A673 (cell line): ENCODE measurements at regions not wholly inside any gene's neighbourhood (a gene's known extent, or its start where the extent isn't known, plus 50 kb on each side); places are given as distances from the start of the nearest gene placed in this dataset.

ENCODE experiments used
- BruUV-seq: library from RNA; stranded (reverse); fragments of 400-500 nt; replicated peaks from 2 replicates; lab custom pipeline; 2021; lab: Mats Ljungman, UMichigan
- CTCF ChIA-PET: fragments of 300-600 bp; sonication (Branson Sonifier 250); formaldehyde crosslinking; loops from one replicate; lab custom pipeline; 2022; ENCODE audit warnings: antibody characterized with exemption; lab: Charles Lee
- POLR2A ChIA-PET: fragments of 300-600 bp; sonication (Branson Sonifier 250); formaldehyde crosslinking; loops from one replicate; lab custom pipeline; 2022; ENCODE audit warnings: antibody characterized with exemption; ENCODE audit not compliant: low non-redundant PET; lab: Charles Lee
- DNase-seq: peaks from one replicate; pipeline ENCODE4 v3.0.0-alpha.2; 2015; ENCODE audit warnings: low spot score
- H3K27ac ChIP-seq: fragments of 200-600 bp; sonication (generic); 2 replicates; pipeline ENCODE4 v1.5.1; 2016; ENCODE audit warnings: mixed run types, low read depth, mild to moderate bottlenecking, mixed read lengths, antibody characterized with exemption, low read length; ENCODE audit not compliant: poor library complexity, severe bottlenecking
- H3K27me3 ChIP-seq: fragments of 200-600 bp; sonication (generic); replicated peaks from 2 replicates; pipeline ENCODE4 v1.6.1; 2017; ENCODE audit warnings: mixed run types, low read depth, mild to moderate bottlenecking, mixed read lengths, antibody characterized with exemption, low read length; ENCODE audit not compliant: insufficient read depth, poor library complexity
- H3K36me3 ChIP-seq: fragments of 200-600 bp; sonication (generic); 2 replicates; pipeline ENCODE4 v1.6.1; 2016; ENCODE audit warnings: mixed run types, mild to moderate bottlenecking, mixed read lengths, antibody characterized with exemption, low read length; ENCODE audit not compliant: insufficient read depth, poor library complexity, severe bottlenecking
- H3K4me1 ChIP-seq: fragments of 200-600 bp; sonication (generic); 2 replicates; pipeline ENCODE4 v1.6.1; 2017; ENCODE audit warnings: mixed run types, mild to moderate bottlenecking, mixed read lengths, antibody characterized with exemption, low read length; ENCODE audit not compliant: insufficient read depth, poor library complexity, severe bottlenecking
- H3K4me3 ChIP-seq: fragments of 200-600 bp; sonication (generic); 2 replicates; pipeline ENCODE4 v1.5.1; 2016; ENCODE audit warnings: low read depth, mixed run types, mild to moderate bottlenecking, mixed read lengths, low read length; ENCODE audit not compliant: poor library complexity, severe bottlenecking
- H3K9me3 ChIP-seq: fragments of 200-600 bp; sonication (generic); 2 replicates; pipeline ENCODE4 v1.6.1; 2016; ENCODE audit warnings: mixed run types, low read depth, mild to moderate bottlenecking, mixed read lengths, antibody characterized with exemption, low read length; ENCODE audit not compliant: poor library complexity, severe bottlenecking
- EZH2 ChIP-seq: fragments of 200-600 bp; sonication (generic); IDR thresholded peaks from 2 replicates; pipeline ENCODE4 v1.6.1; 2017; ENCODE audit warnings: borderline replicate concordance, low read depth, mild to moderate bottlenecking, mixed read lengths, antibody characterized with exemption, low read length; ENCODE audit not compliant: poor library complexity, severe bottlenecking
- intact Hi-C: fragments of 100-400 bp; cut with micrococcal nuclease; formaldehyde crosslinking; loops from one replicate; pipeline ENCODE4 v1.10.0; 2022; ENCODE audit not compliant: unreplicated experiment
- TF ChIP-seq, protein P1 (sequence below): fragments of 300-800, 200-600 bp; sonication (generic); conservative IDR thresholded peaks from 2 replicates; pipeline ENCODE4 v1.5.1; 2017; ENCODE audit warnings: low read depth, mild to moderate bottlenecking, antibody characterized with exemption, low read length, moderate library complexity, mixed read lengths

DNA sequence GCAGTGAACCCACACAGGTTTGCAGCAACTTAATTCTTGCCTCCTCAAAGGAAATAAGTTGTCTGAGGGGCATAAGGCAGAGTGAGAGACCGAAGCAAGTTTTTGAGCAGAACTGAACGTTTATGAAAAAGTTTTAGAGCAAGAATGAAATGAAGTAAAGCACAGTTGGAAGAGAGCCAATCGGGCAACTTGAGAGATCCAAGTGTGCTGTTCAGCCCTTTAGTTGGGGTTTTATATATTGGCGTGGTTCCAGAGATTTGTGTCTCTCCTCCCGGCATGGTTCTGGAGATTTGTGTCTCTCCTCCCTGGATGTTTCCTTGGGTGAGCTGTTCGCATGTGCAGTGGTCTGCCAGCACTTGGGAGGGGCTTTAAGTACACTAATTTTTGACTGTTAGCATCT lies 141.4 kb upstream of the DGKB start:
- no peak for TF ChIP-seq EZH2
- TF ChIP-seq, protein P1, sequence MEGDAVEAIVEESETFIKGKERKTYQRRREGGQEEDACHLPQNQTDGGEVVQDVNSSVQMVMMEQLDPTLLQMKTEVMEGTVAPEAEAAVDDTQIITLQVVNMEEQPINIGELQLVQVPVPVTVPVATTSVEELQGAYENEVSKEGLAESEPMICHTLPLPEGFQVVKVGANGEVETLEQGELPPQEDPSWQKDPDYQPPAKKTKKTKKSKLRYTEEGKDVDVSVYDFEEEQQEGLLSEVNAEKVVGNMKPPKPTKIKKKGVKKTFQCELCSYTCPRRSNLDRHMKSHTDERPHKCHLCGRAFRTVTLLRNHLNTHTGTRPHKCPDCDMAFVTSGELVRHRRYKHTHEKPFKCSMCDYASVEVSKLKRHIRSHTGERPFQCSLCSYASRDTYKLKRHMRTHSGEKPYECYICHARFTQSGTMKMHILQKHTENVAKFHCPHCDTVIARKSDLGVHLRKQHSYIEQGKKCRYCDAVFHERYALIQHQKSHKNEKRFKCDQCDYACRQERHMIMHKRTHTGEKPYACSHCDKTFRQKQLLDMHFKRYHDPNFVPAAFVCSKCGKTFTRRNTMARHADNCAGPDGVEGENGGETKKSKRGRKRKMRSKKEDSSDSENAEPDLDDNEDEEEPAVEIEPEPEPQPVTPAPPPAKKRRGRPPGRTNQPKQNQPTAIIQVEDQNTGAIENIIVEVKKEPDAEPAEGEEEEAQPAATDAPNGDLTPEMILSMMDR, result no peak
- no TSS peak for BruUV-seq
- CTCF ChIA-PET, result no interaction called here

DNA sequence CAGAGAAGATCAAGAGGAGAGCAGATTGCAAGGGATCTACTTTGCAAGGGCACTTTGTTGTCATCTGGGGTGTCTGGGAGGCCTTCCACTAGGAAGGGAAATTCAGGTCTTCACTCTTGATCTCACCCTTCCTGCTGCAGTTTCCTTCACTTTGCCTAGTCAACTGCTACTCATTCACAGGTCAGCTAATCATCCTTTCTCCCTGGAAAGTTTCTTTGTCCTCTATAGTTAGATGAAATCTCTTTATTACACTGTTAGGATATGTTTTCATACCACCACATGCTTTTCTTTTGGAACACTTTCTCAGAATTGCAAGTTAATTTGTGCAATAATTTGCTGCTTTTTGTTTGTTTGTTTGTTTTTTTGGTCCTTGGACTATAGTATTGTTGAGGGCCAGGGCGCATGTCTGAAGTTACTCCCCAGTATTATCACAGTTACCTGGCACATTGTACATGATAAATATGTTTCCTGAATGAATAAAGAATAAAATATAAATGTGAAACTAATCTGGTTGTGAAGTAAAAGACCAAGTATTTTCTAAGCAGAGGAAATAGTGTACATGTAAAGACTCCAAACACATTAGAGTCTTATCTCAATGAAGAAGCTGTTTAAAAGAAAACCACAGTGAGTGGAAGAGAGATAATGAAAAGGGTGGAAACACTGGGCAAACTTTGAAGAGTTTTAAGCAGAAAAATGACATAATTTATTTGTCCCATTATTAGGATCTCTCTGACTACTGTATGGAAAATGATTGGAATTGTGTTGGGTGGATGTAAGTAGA lies 139.9 kb upstream of the DGKB start:
- POLR2A ChIA-PET, result no interaction called here
- Histone ChIP-seq H3K9me3 (no peaks in the 10 kb centered on the region), H3K27ac (no peak overlapping the region), H3K36me3 (no peaks in the 10 kb centered on the region), H3K27me3 (no peaks in the 10 kb centered on the region), H3K4me3 (no peak overlapping the region), H3K4me1 (no peaks in the 10 kb centered on the region)
- CTCF ChIA-PET, result no interaction called here
- DNase-seq, result no peak
- BruUV-seq, result no TSS peak
- TF ChIP-seq, protein P1, result no peak
- intact Hi-C loops, result no loop called here

More for the DNA sequence above, 141.4 kb upstream of the DGKB start:
- intact Hi-C loops, result no loop called here
- Histone ChIP-seq H3K9me3 (no peaks in the 10 kb centered on the region), H3K4me3 (no peak overlapping the region), H3K27me3 (no peaks in the 10 kb centered on the region), H3K27ac (no peak overlapping the region), H3K36me3 (no peaks in the 10 kb centered on the region), H3K4me1 (no peaks in the 10 kb centered on the region)
- DNase-seq, result peak; percentile 2
- POLR2A ChIA-PET, result no interaction called here

DNA sequence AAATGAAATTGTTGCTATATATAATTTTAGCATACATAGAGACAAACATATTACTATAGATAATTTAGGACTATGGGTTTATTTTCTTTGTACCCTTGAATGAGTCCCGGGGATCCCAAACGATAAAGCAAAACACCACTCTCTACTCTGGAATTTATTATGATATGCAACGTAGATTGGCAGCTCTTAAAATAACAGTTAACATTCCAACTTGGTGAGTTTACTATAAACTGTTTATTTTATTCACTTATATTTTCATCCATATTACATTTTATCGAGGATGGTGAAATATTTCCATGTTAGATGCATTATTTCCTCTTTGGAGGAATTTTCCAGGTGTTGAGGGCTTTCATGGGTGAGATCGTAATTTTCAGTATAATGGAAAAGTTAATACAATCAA lies 138.7 kb upstream of the DGKB start:
- no peaks in the 10 kb centered on the region for H3K36me3 ChIP-seq
- H3K9me3 ChIP-seq, result no peaks in the 10 kb centered on the region
- no peak for DNase-seq
- H3K4me1 ChIP-seq, result no peaks in the 10 kb centered on the region
- H3K27ac ChIP-seq, result no peak overlapping the region
- CTCF ChIA-PET, result no interaction called here
- no TSS peak for BruUV-seq
- POLR2A ChIA-PET, result no interaction called here
- H3K4me3 ChIP-seq, result no peak overlapping the region
- TF ChIP-seq, protein P1, result no peak
- TF ChIP-seq EZH2, result no peak
- H3K27me3 ChIP-seq, result no peaks in the 10 kb centered on the region
- intact Hi-C loops, result no loop called here
